ENCODE measurements at regions not wholly inside any gene's neighbourhood (a gene's known extent, or its start where the extent isn't known, plus 50 kb on each side); places are given as distances from the start of the nearest gene placed in this dataset.

GRCh38 chr12:65602610-65603295 is 221.5 kb upstream of the HMGA2 start:
- peak; percentile 82 for TF ChIP-seq CTCF (IDR thresholded peaks at IDR 0.05; ENCODE audit: low read length, missing control alignments)
- H3K4me3 ChIP-seq (replicated peaks; ENCODE audit: low read depth, low read length): peak overlapping the region; percentile 54
- DNase-seq (ENCODE audit: low read depth): peak; percentile 97

- no peak for TF ChIP-seq CTCF (IDR thresholded peaks at IDR 0.05; ENCODE audit: low read length, missing control alignments)
- DNase-seq (ENCODE audit: low read depth): peak; percentile 87
- H3K4me3 ChIP-seq (replicated peaks; ENCODE audit: low read depth, low read length): peak overlapping the region; percentile 54
Observed at GRCh38 chr12:65603438-65604351, 220.6 kb upstream of the HMGA2 start.

- H3K4me3 ChIP-seq (replicated peaks; ENCODE audit: low read depth, low read length): no peak overlapping the region
- peak; percentile 48 for DNase-seq (ENCODE audit: low read depth)
- no peak for TF ChIP-seq CTCF (IDR thresholded peaks at IDR 0.05; ENCODE audit: low read length, missing control alignments)
Observed at GRCh38 chr12:65605019-65605418, 219.3 kb upstream of the HMGA2 start.

GRCh38 chr12:65606008-65606766 is 218.1 kb upstream of the HMGA2 start:
- H3K4me3 ChIP-seq (replicated peaks; ENCODE audit: low read depth, low read length): no peak overlapping the region
- no peak for DNase-seq (ENCODE audit: low read depth)
- no peak for TF ChIP-seq CTCF (IDR thresholded peaks at IDR 0.05; ENCODE audit: low read length, missing control alignments)

- no peak for TF ChIP-seq CTCF (IDR thresholded peaks at IDR 0.05; ENCODE audit: low read length, missing control alignments)
- DNase-seq (ENCODE audit: low read depth): no peak
- H3K4me3 ChIP-seq (replicated peaks; ENCODE audit: low read depth, low read length): no peak overlapping the region
Observed at GRCh38 chr12:65607401-65607841, 216.9 kb upstream of the HMGA2 start.

GRCh38 chr12:65608319-65608916 is 215.9 kb upstream of the HMGA2 start:
- DNase-seq (ENCODE audit: low read depth): no peak
- H3K4me3 ChIP-seq (replicated peaks; ENCODE audit: low read depth, low read length): no peak overlapping the region
- TF ChIP-seq CTCF (IDR thresholded peaks at IDR 0.05; ENCODE audit: low read length, missing control alignments): no peak

All from fibroblast of pulmonary artery (primary cell).